HG03354 (cell line): ENCODE measurements at regions not wholly inside any gene's neighbourhood (a gene's known extent, or its start where the extent isn't known, plus 50 kb on each side); places are given as distances from the start of the nearest gene placed in this dataset.

Experiments used
- ATAC-seq: cut with Tn5 transposase; IDR thresholded peaks from one replicate; pipeline ENCODE4 v1.9.1; 2021; ENCODE audit warnings: mild to moderate bottlenecking; ENCODE audit not compliant: unreplicated experiment, poor library complexity, severe bottlenecking

- no peak for ATAC-seq
These were observed 102.5 kb downstream of the RBM43 start for GRCh38 chr2:151159109-151159662.

- no peak for ATAC-seq
These were observed 104.5 kb downstream of the RBM43 start for GRCh38 chr2:151157000-151157735.

GRCh38 chr2:151156431-151156830 is 105.2 kb downstream of the RBM43 start:
- ATAC-seq: no peak

- no peak for ATAC-seq
These were observed 108.1 kb downstream of the RBM43 start for GRCh38 chr2:151153601-151154000.

GRCh38 chr2:151150331-151151320 is 111.0 kb downstream of the RBM43 start:
- no peak for ATAC-seq

- ATAC-seq: no peak
These were observed 123.2 kb downstream of the RBM43 start for GRCh38 chr2:151138507-151138906.

GRCh38 chr2:151137526-151137925 is 124.1 kb downstream of the RBM43 start:
- ATAC-seq: no peak

- ATAC-seq: no peak
These were observed 141.7 kb downstream of the RBM43 start for GRCh38 chr2:151120011-151120410.

- no peak for ATAC-seq
These were observed 142.3 kb downstream of the RBM43 start for GRCh38 chr2:151119374-151119773.

GRCh38 chr2:151118269-151118668 is 143.4 kb downstream of the RBM43 start:
- ATAC-seq: no peak

GRCh38 chr2:151114874-151115273 is 146.8 kb downstream of the RBM43 start:
- no peak for ATAC-seq

- ATAC-seq: no peak
These were observed 148.3 kb downstream of the RBM43 start for GRCh38 chr2:151113318-151113717.

- ATAC-seq: no peak
These were observed 149.9 kb downstream of the RBM43 start for GRCh38 chr2:151111599-151112278.

- ATAC-seq: no peak
These were observed 154.7 kb downstream of the RBM43 start for GRCh38 chr2:151106805-151107506.

GRCh38 chr2:151103551-151103950 is 158.1 kb downstream of the RBM43 start:
- no peak for ATAC-seq

GRCh38 chr2:151102226-151102625 is 159.4 kb downstream of the RBM43 start:
- no peak for ATAC-seq

- ATAC-seq: no peak
These were observed 162.8 kb downstream of the RBM43 start for GRCh38 chr2:151098841-151099240.

GRCh38 chr2:151097895-151098294 is 163.8 kb downstream of the RBM43 start:
- ATAC-seq: no peak

GRCh38 chr2:151097128-151097527 is 164.5 kb downstream of the RBM43 start:
- ATAC-seq: no peak
